GM18502 (cell line): ENCODE measurements at regions not wholly inside any gene's neighbourhood (a gene's known extent, or its start where the extent isn't known, plus 50 kb on each side); places are given as distances from the start of the nearest gene placed in this dataset.
"Not testable (repeated sequence)": the region's sequence is repeated elsewhere in the genome, so short reads cannot be mapped to it uniquely, and the experiment has no call there.

Experiments
- ATAC-seq: cut with Tn5 transposase; IDR thresholded peaks from one replicate; pipeline ENCODE4 v1.9.1; 2021; ENCODE audit warnings: mild to moderate bottlenecking; ENCODE audit not compliant: unreplicated experiment, poor library complexity

DNA sequence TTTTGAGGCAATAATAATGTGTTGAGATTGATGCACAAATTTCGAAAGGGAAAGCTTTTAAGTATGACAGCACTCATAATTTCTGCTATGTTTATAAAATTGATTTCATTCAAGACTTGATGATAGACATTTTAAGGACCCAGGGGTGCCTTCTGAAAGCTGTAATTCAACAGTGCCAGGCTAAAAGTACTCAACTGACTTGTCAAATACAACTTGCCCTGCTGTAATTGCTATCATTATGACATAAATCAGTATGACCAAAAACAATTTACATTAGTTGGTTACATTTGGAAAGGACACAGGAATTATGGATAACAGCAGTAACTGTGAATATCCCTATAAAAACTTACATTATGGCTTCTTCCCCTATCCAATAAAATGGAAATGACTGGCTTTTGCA is 178.9 kb downstream of the MMUT start:
- ATAC-seq, result no peak

DNA sequence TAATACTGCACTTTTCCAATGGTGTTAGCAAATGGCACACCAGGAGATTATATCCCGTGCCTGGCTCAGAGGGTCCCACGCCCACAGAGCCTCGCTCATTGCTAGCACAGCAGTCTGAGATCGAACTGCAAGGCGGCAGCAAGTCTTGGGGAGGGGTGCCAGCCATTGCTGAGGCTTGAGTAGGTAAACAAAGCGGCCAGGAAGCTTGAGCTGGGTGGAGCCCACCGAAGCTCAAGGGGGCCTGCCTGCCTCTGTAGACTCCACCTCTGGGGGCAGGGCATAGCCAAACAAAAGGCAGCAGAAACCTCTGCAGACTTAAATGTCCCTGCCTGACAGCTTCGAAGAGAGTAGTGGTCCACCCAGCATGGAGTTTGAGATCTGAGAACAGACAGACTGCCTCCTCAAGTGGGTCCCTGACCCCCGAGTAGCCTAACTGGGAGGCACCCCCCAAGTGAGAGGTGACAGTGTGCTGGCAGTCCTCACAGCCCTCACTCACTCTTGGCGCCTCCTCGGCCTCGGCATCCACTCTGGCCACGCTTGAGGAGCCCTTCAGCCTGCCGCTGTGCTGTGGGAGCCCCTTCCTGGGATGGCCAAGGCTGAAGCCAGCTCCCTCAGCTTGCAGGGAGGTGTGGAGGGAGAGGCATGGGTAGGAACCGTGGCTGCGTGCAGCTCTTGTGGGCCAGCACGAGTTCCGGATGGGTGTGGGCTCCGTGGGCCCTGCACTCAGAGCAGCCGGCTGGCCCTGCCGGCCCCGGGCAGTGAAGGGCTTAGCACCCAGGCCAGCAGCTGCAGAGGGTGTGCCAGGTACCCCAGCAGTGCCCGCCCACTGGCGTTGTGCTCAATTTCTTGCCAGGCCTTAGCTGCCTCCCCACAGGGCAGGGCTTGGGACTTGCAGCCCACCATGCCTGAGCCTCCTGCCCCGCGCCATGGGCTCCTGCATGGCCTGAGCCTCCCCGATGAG is 188.0 kb downstream of the MMUT start:
- not testable (repeated sequence) for ATAC-seq

DNA sequence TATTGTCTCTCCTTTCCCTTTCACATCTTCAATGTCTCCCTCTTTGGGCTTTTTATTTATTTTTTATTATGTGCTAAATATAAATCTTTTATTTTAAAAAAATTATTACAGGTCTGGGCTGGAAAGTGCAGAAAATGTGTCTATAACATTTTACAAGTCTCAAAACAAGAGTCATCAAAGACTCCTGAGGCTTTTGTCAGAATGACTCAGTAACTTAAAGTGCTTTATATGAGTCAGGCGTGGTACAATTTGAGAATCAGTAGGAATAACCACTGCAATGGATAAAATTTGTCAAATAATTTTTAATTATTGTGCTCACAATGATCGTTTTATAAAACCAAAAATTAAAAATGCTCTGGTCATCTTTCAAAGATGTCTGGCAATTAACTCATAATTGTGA is 193.9 kb downstream of the MMUT start:
- ATAC-seq, result no peak

DNA sequence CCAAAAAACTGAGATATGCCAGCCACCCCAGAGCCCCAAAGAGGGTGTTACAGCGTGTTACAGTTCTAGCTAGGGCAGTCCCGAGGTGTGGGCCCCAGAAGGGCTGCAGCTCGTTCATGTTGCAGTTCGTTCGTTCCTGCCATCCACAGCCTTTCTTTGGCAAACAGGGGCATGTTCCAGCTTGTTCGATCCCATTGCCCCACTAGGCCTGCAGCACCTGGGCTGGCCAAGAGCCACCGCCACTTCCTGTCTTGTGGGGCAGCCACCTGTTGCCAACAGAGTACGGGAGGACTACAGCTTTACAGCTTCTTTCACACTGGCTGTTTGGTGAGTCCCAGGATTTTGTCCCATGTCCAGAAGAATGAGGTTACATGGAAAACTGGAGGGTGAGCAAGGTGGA is 198.1 kb downstream of the MMUT start:
- no peak for ATAC-seq

DNA sequence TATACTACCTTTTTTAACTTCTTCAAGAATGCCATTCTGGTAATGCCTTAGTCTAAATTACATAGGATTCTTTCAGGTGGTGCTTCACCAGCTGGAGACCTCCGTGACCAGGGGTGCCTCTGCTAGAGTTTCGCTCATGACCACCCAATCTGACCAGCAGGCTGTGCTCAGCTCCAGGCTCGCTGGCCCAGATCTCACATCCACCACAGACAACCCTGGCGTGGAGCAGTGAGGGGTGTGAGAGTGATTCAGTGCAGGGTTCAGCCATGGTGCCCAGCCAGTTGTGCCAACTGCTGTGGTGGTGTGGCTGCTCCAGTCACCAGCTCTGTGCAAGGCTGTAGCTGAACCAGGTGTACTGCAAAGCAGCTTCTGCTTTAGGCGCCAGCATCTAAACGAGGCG is 198.6 kb downstream of the MMUT start:
- no peak for ATAC-seq

DNA sequence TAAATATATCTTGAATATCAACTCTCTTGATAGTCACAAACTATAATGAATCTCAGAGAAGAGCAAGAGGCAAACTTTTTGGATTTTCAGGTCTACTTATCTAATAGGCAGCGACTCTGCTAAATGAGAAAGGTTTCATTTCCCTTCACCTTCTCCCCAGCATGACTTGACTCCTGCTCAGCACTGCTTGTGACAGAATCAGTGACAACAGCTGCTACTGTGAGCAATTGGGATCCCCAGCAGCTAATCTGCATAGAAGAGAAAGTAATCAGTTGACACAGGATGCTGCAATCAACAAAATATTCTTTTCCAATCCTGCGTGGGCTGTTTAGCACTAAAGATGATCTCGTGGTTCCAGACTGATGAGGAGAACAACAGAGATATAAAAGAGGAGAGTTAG is 205.5 kb downstream of the MMUT start:
- ATAC-seq, result no peak

DNA sequence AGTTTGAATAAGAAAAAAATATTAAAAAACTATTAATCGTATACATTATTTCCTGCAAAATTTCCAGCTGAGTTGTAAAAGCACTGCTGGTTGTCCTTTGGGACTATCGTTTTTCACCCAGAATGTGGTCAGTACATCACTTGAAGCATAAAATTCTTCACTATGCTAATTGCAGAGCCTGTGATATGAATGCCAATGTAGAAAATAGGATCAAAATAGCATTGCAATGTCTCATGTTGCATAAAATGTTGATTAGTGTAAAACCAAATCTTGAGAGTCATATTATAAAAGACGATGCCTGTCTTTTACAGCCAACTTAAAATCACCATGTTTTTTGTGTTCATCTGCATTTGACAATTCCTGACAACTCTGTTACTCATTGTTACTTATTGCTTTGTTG is 207.7 kb downstream of the MMUT start:
- ATAC-seq, result no peak

DNA sequence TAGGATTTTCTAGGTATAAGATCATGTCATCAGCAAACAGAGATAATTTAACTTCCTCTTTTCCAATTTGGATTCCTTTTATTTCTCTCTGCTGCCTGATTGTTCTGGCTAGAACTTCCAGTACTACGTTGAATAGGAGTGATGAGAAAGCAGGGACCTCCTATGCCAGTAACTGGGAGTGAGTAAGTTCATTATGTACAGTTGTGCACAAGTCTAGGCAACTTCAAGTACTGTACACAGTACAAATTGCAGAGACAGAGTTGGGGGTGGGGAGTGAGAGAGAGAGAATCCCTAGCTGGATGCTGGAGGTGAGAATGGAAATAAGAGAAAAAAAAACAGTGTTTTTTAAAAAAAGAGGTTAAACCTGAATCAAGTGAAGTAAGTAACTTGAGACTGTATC is 210.2 kb downstream of the MMUT start:
- ATAC-seq, result no peak

DNA sequence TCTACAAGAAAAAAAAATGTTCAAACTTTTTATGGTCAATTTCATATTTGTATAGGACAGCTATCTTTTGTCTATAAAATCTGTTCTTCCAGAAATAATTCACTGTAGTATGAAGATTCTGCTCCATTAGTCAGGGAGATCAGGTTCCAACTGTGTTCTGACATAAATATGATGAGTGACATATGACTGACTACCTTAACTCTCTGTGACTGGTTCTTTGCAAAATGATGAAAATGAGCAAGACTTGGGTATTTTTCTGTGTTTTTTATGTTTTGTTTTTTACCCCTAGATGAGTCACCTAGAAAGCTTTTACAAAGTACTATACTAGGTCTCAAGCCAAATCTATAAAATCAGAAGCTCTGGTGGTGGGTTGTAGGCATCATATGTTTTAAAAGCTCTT is 229.6 kb downstream of the MMUT start:
- no peak for ATAC-seq

DNA sequence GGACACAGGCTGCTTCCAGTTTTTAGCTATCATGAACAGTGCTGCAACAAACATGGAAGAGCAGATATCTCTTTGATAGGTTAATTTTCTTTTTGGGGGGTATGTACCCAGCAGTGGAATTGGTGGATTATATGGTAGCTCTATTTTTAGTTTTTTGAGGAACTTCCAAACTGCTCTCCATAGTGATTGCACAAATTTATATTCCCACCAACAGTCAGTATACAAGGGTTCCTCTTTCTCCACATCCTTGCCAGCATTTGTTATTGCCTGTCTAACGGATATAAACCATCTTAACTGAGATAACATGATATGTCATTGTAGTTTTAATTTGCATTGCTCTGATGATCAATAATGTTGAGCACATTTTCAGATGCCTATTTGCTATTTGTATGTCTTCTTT is 237.6 kb downstream of the MMUT start:
- ATAC-seq, result no peak

DNA sequence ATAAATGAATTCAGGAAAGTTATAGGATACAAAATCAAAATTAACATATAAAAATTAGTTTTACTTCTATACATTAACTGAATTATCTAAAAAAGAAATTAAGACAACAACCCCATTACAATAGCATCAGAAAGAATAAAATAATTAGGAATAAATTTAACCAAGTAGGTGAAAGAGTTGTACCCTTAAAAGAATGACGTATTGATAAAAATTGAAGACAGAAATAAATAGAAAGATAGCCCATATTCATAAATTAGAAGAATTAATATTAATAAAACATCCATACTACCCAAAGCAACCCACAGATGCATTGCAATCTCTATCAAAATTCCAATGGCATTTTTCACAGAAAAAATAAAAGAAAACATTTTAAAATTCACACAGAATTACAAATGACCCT is 242.8 kb downstream of the MMUT start:
- no peak for ATAC-seq

DNA sequence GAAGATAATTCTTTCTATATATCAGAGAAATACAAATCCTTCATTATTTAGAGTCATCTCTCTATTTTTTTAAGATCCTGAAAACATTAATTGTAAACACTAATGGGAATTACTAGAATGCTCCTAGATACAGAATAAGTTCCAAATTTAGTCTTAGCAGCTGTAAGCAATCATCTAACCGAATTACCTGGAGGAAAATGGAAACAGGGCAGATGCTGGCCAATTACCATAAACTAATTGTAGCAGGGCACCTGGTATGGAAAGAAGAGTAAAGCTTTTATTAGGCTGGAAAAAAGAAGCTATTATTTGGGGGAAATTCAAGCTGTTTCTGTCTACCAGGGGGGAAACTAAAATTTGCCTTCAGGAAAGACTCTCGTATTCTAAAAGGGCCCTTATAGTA is 257.5 kb downstream of the MMUT start:
- ATAC-seq, result no peak

DNA sequence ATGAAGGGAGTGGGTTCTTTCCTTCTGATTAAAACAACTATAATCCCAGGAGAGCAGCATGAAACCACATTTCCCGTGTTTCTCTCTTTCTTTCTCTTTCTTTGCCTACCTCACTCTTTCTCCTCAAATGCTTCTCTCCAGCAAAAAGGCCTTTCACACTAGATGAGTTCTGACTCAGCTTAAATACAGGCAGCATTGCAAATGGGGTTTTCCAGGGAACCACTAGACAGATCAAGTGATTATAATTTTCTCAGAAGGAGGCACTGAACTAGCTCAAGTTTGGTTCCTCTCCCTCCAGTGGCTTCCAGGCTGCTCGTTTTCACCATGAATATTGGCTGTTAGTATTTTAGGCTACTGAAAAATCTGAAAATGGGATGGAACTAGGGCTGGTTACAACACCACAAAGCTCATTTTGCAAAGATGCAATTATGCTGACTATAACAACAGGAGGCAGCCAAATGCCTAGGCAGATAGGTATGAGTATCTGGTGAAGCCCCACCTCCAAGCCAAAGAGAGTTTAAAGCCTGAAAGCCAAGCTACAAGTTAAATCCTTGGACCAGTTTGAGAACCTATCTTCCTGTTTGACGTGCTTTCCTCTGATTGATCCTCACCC is 260.0 kb downstream of the MMUT start:
- no peak for ATAC-seq

DNA sequence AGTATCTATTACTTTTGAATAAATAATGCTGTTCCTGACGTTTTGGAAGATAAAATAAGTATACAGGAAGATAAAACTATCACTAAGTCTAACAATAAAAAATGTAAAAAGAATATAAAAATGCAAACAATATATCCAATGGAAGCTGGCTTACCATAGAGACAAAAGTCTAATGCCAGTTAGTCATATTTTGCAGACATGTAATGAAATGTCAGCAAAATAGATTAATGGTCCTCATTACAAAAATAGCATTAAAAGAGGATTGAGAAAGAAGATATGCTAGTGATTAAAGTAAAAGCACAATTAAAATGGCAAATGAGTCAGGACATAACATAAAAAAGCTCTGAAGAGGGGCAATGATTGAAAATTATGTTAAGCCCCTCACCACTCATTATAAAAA is 265.0 kb downstream of the MMUT start:
- ATAC-seq, result no peak

DNA sequence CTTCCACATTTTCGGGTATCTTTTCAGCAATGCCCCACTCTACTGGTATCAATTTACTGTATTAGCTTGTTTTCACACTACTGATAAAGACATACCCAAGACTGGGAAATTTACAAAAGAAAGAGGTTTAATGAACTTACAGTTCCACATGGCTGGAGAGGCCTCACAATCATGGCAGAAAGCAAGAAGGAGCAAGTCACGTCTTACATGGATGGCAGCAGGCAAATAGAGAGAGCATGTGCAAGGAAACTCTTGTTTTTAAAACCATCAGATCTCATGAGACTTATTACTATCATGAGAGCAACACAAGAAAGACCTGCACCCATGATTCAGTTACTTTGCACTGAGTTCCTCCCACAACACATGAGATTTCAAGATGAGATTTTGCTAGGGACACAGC is 300.7 kb downstream of the MMUT start:
- not testable (repeated sequence) for ATAC-seq

DNA sequence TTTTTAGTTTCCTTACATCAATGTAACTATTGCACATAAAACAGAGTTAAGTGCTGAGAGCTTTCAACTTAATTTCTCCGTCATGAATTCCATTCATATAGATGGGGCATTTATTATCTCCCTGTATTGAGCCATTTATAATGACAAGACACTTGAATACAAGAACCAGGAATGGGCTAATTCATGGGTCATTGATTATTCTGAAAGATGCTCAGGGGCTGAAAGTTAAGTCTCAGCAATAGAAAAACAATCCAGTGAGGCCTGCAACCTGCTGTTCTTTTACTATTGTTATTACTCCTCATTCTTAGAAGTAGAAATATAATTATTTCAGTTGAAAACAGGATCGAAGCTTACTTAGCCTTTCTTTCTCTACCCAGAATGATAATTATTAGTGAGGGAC is 307.7 kb downstream of the MMUT start:
- ATAC-seq, result no peak

DNA sequence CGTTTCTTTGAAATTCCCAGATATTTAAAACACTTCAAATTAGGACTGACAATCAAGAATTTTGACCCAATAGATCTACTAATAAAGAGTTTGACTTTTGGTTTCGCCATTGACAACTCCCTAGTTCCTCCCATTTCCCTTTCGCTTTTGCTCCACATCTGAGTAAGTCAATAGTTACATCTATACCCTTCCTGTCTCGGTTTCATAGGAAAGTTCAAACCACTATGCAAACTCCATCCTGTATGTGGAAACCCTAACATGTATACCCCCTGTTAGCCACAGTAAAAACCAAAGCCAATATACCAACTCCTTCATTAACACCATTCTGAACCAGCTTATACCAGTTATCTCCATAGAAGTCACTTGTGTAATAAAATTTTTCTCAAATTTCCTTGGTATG is 311.1 kb downstream of the MMUT start:
- ATAC-seq, result no peak

DNA sequence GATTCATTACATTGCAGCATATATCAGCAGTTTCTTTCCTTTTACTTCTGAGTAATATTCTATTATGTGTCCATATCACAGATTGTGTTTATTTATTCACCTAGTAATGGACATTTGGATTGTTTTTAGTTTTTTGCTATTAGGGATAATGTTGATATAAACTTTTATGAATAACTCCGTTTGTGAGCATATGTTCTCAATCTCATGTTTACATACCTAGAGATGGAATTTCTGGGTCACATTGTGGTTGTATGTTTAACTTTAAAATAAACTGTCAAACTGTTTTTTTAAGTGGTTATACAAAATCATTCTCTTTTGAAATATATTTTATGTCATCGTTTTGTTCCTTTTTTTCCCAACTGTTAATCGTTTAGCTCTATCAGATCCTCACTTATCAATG is 311.6 kb downstream of the MMUT start:
- no peak for ATAC-seq

DNA sequence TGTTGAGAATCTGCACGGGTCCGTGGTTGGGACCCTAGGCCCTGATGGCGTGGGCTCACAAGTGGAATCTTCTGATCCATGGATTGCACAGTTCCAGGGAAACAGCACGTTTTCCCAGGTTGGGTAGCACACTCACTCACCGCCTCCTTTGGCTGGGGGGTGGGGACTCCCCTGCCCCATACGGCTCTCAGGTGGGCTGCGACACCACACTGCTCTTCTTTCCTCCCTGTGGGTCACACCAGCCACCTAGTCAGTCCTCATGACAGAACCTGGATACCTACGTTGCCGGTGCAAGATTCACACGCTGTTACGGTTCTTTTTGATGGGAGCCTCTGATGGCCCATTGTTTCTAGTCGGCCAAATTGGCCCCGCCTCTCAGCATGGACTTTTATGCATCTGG is 312.0 kb downstream of the MMUT start:
- ATAC-seq, result no peak

DNA sequence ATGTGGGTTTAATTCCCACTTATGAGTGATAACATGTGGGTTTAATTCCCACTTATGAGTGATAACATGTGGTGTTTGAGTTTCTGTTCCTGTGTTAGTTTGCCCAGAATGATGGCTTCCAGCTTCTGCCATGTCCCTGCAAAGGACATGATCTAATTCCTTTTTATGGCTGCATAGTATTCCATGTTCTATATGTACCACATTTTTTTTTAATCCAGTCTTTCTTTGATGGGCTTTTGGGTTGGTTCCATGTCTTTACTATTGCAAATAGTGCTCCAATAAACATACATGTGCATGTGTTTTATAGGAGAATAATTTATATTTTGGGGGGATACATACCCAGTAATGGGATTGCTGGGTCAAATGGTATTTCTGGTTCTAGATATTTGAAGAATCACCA is 317.8 kb downstream of the MMUT start:
- no peak for ATAC-seq

DNA sequence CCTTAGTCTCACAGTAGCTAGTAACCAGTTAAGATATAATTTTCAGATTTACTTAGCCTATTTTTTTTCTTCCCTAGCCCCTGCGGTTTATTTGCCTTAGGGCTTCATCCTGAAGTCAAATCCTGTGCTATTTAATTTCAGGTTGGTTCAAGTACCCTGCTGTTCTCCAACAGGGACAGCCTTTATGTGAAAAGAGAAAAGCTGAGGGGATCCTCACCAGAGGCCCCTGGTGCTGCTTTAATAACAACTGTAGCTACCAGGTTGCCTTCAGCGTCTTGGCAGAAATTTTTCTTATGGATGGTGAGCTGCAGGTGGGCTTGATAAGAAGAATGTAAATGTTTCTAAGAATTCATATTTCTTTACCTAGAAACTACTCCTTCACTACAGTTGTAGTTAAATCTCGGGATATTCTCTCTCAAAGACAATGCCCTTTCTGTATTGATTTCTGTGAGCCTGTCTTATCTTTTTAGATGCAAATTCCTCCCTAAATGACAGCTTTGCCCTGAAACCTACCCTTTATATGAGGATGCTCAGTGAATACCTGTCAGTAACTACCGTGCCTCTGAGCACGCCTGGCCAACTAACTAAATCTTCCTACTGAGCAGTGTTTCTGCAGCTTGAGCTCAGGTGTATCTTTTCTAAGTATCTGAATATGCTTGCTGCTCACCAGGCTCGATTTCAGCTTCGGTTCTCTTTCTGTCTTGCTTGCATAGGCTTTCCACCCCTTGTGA is 320.5 kb downstream of the MMUT start:
- ATAC-seq, result no peak
